Thyroid gland (tissue), 4 donors: ENCODE measurements at regions not wholly inside any gene's neighbourhood (a gene's known extent, or its start where the extent isn't known, plus 50 kb on each side); places are given as distances from the start of the nearest gene placed in this dataset.

Source experiments
- DNase-seq, 2 donors: peaks; one replicate each; pipeline ENCODE4 v3.0.0-alpha.2; 2019
- H3K27ac ChIP-seq, 3 donors: fragments of 200-600 bp; sonication (generic); 1 replicate in 2 of 3; 2 replicates in 1 of 3; pipeline ENCODE4 v1.5.1; 2016 to 2019; ENCODE audit warnings: mild to moderate bottlenecking in 1 of 3, moderate library complexity in 1 of 3
- H3K27me3 ChIP-seq: fragments of 200-600 bp; sonication (generic); one replicate; pipeline ENCODE4 v1.5.1; 2019
- H3K36me3 ChIP-seq, 2 donors: fragments of 200-600 bp; sonication (generic); one replicate each; pipeline ENCODE4 v1.5.1; 2016 to 2019
- H3K4me1 ChIP-seq, 2 donors: fragments of 200-600 bp; sonication (generic); one replicate each; pipeline ENCODE4 v1.5.1; 2017 to 2019
- H3K4me3 ChIP-seq, 3 donors: fragments of 200-600 bp; sonication (generic); replicated peaks in 1 of 3; 1 replicate in 2 of 3; 2 replicates in 1 of 3; pipeline ENCODE4 v1.5.1; 2016; ENCODE audit warnings: mild to moderate bottlenecking in 1 of 3
- H3K9me3 ChIP-seq: fragments of 200-600 bp; sonication (generic); one replicate; pipeline ENCODE4 v1.5.1; 2017
- CTCF ChIP-seq, 6 experiments: fragments of 200-600 bp in 3 of 6; fragments of 450-650 bp in 3 of 6; sonication (generic) in 3 of 6; IDR thresholded peaks; one replicate each; pipeline ENCODE4 v1.5.1; 2016 to 2019; ENCODE audit warnings: antibody characterized with exemption in 6 of 6, mild to moderate bottlenecking in 2 of 6, inconsistent platforms in 1 of 6, moderate library complexity in 1 of 6
- POLR2A ChIP-seq, 2 donors: fragments of 450-650 bp; IDR thresholded peaks; one replicate each; pipeline ENCODE4 v1.6.1; 2017; ENCODE audit warnings: antibody characterized with exemption in 2 of 2, mild to moderate bottlenecking in 2 of 2, moderate library complexity in 1 of 2
- WGBS, 2 donors: methylation state at CpG; one replicate each; pipeline ENCODE4 v1.1.5; 2017; 5-methylcytosine and 5-hydroxymethylcytosine counted together
- intact Hi-C: fragments of 100-400 bp; cut with DNase I; formaldehyde crosslinking; loops from one replicate; pipeline ENCODE4 v1.15.1; 2023

GRCh38 chr10:33862536-33863105 lies 528.2 kb upstream of the NRP1 start:
- Histone ChIP-seq H3K9me3 (no peaks in the 10 kb centered on the region), H3K4me1 (no peaks in the 10 kb centered on the region), H3K36me3 (no peaks in the 10 kb centered on the region), H3K27me3 (no peaks in the 10 kb centered on the region), H3K4me3 (no peak overlapping the region), H3K27ac (no peak overlapping the region)
- 90 to 95% methylated on average over 12 of the region's 12 CpGs for WGBS, 2 donors
- TF ChIP-seq CTCF (IDR thresholded peaks at IDR 0.05) (no peak), POLR2A (IDR thresholded peaks at IDR 0.05) (no peak)
- no peak for DNase-seq
- intact Hi-C loops, result no loop called here

DNA sequence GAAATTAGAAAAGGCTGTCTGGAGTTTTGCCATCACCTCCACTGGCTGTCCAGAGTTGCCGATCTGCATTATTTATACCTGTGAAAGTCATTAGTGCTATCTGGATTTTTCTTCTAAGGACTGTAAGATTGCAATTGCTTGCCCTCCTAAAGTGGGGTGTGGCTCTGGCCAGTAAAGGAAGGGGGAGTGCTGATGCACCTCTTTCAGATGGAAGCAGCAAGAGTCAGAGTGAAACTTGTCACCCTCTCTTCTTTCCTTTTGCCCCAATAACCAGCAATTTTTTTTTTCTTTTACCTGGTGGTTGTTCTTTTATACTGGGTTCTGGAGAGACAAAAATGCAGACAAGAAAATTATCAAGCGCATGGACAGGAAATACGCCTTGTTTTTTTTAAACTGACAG lies 527.4 kb upstream of the NRP1 start:
- TF ChIP-seq CTCF (IDR thresholded peaks at IDR 0.05) (no peak), POLR2A (IDR thresholded peaks at IDR 0.05) (no peak)
- Histone ChIP-seq H3K27ac (no peak overlapping the region), H3K9me3 (no peaks in the 10 kb centered on the region), H3K36me3 (no peaks in the 10 kb centered on the region), H3K27me3 (no peaks in the 10 kb centered on the region), H3K4me3 (no peak overlapping the region), H3K4me1 (no peaks in the 10 kb centered on the region)
- intact Hi-C loops, result no loop called here
- no peak for DNase-seq
- 51 to 82% methylated on average over 3 of the region's 3 CpGs for WGBS, 2 donors

DNA sequence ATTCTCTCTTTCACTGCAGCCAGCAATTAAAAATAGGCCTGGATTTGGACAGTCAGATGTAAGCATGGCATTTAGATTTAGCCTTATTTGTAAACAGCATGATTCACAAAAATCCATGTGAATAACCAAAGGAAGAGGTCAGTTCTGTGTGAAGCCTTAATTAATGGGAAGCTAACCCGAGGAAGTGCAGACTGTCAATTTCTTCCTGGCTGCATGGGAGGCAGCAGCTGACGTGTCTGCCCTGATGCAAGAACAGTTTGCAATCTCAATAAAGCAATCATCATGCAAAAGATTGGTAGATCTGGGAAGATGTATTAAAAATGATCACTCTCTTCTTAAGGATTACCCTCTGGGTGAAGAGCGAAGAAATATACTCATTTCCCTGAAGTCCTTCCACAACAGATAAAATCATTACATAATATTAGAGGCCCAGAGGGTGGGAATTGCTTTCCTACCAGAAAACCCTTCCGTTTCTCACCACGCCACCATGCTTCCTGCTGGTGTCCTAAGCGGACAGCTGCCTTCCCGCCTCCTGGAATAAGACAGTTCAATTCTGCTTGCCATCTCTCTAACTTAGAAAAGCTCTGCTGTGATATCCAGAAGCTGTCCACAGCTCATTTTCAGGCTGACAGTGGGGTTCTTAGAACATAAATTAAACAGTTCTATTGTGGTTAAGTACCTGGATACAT lies 526.7 kb upstream of the NRP1 start:
- WGBS, 2 donors, result 87 to 88% methylated on average over 7 of the region's 7 CpGs
- no peak for DNase-seq
- no peaks in the 10 kb centered on the region for H3K36me3 ChIP-seq
- H3K27ac ChIP-seq, result no peak overlapping the region
- no peaks in the 10 kb centered on the region for H3K9me3 ChIP-seq
- TF ChIP-seq CTCF (IDR thresholded peaks at IDR 0.05), result no peak
- TF ChIP-seq POLR2A (IDR thresholded peaks at IDR 0.05), result no peak
- H3K4me3 ChIP-seq, result no peak overlapping the region
- no peaks in the 10 kb centered on the region for H3K4me1 ChIP-seq
- H3K27me3 ChIP-seq, result no peaks in the 10 kb centered on the region
- intact Hi-C loops, result no loop called here

GRCh38 chr10:33860552-33860951 lies 526.1 kb upstream of the NRP1 start:
- Histone ChIP-seq H3K36me3 (no peaks in the 10 kb centered on the region), H3K27me3 (no peaks in the 10 kb centered on the region), H3K9me3 (no peaks in the 10 kb centered on the region), H3K4me1 (no peaks in the 10 kb centered on the region), H3K27ac (no peak overlapping the region), H3K4me3 (no peak overlapping the region)
- WGBS, 2 donors, result 77 to 95% methylated on average over 3 of the region's 3 CpGs
- intact Hi-C loops, result no loop called here
- no peak for DNase-seq
- TF ChIP-seq POLR2A (IDR thresholded peaks at IDR 0.05) (no peak), CTCF (IDR thresholded peaks at IDR 0.05) (no peak)

- no peak for DNase-seq
- no peaks in the 10 kb centered on the region for H3K36me3 ChIP-seq
- 92 to 93% methylated on average over 6 of the region's 6 CpGs for WGBS, 2 donors
- no peak overlapping the region for H3K4me3 ChIP-seq
- intact Hi-C loops, result no loop called here
- no peaks in the 10 kb centered on the region for H3K4me1 ChIP-seq
- H3K9me3 ChIP-seq, result no peaks in the 10 kb centered on the region
- no peak overlapping the region for H3K27ac ChIP-seq
- TF ChIP-seq CTCF (IDR thresholded peaks at IDR 0.05) (no peak), POLR2A (IDR thresholded peaks at IDR 0.05) (no peak)
- H3K27me3 ChIP-seq, result no peaks in the 10 kb centered on the region
These were observed 525.0 kb upstream of the NRP1 start for GRCh38 chr10:33859319-33860022.
